GM12865 (cell line): ENCODE measurements at regions not wholly inside any gene's neighbourhood (a gene's known extent, or its start where the extent isn't known, plus 50 kb on each side); places are given as distances from the start of the nearest gene placed in this dataset.

Source experiments
- DNase-seq: peaks from one replicate; pipeline ENCODE4 v3.0.0; 2010; ENCODE audit warnings: low read depth
- H3K4me3 ChIP-seq: 2 replicates; pipeline ENCODE4 v1.5.1; 2011; ENCODE audit warnings: mild to moderate bottlenecking, low read depth, low read length, control low read depth
- TF ChIP-seq, protein P1 (sequence below): IDR thresholded peaks from 2 replicates; pipeline ENCODE4 v1.5.1; 2011; ENCODE audit warnings: low read length, control low read depth, low read depth, inconsistent platforms; ENCODE audit not compliant: insufficient read depth; ENCODE audit errors: missing control alignments

GRCh38 chr6:105509506-105510331, 106.8 kb upstream of the PREP start:
- no peak for DNase-seq
- TF ChIP-seq, protein P1, sequence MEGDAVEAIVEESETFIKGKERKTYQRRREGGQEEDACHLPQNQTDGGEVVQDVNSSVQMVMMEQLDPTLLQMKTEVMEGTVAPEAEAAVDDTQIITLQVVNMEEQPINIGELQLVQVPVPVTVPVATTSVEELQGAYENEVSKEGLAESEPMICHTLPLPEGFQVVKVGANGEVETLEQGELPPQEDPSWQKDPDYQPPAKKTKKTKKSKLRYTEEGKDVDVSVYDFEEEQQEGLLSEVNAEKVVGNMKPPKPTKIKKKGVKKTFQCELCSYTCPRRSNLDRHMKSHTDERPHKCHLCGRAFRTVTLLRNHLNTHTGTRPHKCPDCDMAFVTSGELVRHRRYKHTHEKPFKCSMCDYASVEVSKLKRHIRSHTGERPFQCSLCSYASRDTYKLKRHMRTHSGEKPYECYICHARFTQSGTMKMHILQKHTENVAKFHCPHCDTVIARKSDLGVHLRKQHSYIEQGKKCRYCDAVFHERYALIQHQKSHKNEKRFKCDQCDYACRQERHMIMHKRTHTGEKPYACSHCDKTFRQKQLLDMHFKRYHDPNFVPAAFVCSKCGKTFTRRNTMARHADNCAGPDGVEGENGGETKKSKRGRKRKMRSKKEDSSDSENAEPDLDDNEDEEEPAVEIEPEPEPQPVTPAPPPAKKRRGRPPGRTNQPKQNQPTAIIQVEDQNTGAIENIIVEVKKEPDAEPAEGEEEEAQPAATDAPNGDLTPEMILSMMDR = no peak
- H3K4me3 ChIP-seq = no peak overlapping the region

GRCh38 chr6:105507811-105508210, 104.9 kb upstream of the PREP start:
- DNase-seq = no peak
- TF ChIP-seq, protein P1 = no peak
- no peak overlapping the region for H3K4me3 ChIP-seq

- TF ChIP-seq, protein P1 = no peak
- no peak for DNase-seq
- H3K4me3 ChIP-seq = no peak overlapping the region
Measured at GRCh38 chr6:105504706-105505105, 101.8 kb upstream of the PREP start.

DNA sequence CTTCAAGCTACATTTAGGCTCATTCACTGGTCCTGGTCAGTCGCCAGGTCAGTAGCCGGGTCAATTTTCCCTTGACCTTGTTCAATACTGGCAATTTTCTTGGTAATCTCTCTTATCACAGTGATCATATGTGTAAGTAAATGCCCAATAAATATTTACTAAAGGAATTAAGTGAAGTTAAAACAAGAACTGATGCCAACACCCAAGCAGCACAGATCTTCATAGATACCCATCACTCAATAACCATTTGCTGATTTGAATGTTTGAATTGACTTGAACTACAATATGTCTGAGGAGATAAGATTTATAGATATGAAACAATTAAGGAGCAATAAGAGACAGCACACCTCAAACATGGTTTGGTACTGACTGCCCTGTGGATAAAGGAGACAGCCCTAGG, 100.8 kb upstream of the PREP start:
- TF ChIP-seq, protein P1 = no peak
- no peak for DNase-seq

DNA sequence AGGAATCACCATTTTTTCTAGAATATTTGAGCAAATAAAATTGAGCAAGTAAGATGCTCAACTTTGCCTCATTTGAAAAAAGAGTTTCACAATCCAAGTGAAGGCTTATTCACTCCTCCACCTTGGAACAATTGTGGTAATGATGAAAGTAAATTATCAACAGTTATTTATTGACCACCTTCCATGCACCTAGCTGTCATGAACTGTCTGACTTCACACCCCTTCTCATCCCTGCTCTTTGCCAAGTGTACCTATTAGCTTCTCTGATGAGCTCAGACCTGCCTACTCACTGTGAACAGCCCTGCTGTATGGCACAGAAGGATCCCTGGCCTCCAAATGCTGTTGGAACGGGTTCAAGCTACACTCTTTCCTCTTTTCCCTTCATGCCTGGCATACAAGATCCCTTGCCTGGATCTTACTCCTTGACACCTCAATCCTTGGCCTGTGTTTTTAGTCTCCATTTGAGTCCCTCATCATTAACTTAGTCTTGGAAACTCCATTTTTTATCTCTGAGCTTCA, 99.0 kb upstream of the PREP start:
- H3K4me3 ChIP-seq = no peak overlapping the region
- TF ChIP-seq, protein P1 = no peak
- DNase-seq = no peak

More for the DNA sequence above, 100.8 kb upstream of the PREP start:
- no peak overlapping the region for H3K4me3 ChIP-seq

GRCh38 chr6:105501246-105501645, 98.4 kb upstream of the PREP start:
- no peak overlapping the region for H3K4me3 ChIP-seq
- TF ChIP-seq, protein P1 = no peak
- DNase-seq = no peak
